ENCODE measurements at regions not wholly inside any gene's neighbourhood (a gene's known extent, or its start where the extent isn't known, plus 50 kb on each side); places are given as distances from the start of the nearest gene placed in this dataset.

DNA sequence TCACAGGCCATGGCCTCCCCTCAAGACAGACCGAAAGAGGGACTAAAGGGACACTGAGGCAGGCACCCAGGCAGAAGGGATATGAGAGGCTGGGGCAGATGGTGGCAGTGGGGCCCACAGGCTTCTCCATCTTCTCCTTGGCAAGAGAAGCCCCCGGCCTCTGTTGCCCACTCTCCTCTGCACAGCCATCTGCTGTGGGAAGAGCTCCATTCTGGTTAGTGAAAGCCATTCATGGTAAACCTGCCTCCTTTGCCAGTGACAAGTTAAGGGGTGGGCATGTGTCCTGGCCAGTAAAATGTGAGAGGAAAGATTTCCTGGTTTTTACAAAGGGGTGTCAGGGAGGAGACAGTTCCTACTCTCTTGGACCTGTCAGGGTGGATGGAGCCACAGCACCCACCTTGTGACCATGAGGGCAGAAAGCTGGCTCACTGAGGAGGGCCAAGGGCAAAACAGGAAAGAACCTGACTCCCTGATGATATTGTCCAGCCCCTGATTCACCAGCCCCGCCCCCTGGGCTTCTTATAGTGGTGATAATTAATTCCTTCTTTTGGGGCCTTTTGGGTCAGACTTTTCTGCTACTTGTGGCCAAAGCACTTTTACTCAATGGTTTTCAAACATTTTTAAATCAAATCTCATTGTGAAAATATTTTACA, 130.4 kb upstream of the SMAD3 start:
- H3K27me3 ChIP-seq (ENCODE audit: low read length): peaks cover 3% of the 10 kb centered on the region; the same call in 1 of the 2 replicates
- no peak overlapping the region for H3K4me3 ChIP-seq (ENCODE audit: low read length)
- no peaks in the 10 kb centered on the region for H4K20me1 ChIP-seq (ENCODE audit: insufficient read depth, low read depth, low read length)
- H2AFZ ChIP-seq (ENCODE audit: low read length): no peak overlapping the region
- no peaks in the 10 kb centered on the region for H3K9me2 ChIP-seq (replicated peaks; ENCODE audit: insufficient read depth, low read length)
- no peaks in the 10 kb centered on the region for H3K79me2 ChIP-seq (ENCODE audit: low read length)
- no peak overlapping the region for H3K4me2 ChIP-seq (ENCODE audit: low read depth, low read length, poor library complexity, severe bottlenecking)
- peaks cover 9% of the 10 kb centered on the region; the same call in 1 of the 2 replicates for H3K9me3 ChIP-seq (ENCODE audit: low read length)
- H3K27ac ChIP-seq (ENCODE audit: low read length): no peak overlapping the region
- no peak for DNase-seq
- H3K36me3 ChIP-seq (ENCODE audit: insufficient read depth, low read length): no peaks in the 10 kb centered on the region
- no peak overlapping the region for H3K9ac ChIP-seq (ENCODE audit: low read length)
- peaks cover 2% of the 10 kb centered on the region for H3K4me1 ChIP-seq (ENCODE audit: low read length)

DNA sequence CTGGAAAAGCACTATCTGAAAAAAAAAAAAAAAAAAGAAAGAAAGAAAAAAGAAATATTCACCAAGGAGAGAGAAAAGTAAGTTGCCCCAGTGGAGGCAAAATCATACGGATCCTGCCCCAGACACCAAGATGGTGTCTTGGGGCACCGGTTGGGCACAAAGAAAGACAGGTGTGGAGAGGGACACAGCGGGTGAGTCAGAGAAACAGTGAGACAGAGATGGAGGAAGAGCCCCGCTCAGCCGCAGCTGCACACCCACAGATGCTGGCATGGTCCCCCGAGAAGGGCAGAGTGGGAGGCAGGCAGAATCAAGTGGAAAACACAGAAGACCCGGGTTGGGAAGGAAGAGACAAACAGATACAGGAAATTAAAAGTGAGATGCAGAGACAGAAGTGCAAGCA, 129.7 kb upstream of the SMAD3 start:
- H3K27me3 ChIP-seq (ENCODE audit: low read length): peaks cover 3% of the 10 kb centered on the region; the same call in 1 of the 2 replicates
- no peak overlapping the region for H3K27ac ChIP-seq (ENCODE audit: low read length)
- H3K4me2 ChIP-seq (ENCODE audit: low read depth, low read length, poor library complexity, severe bottlenecking): no peak overlapping the region
- no peak overlapping the region for H2AFZ ChIP-seq (ENCODE audit: low read length)
- H3K9ac ChIP-seq (ENCODE audit: low read length): no peak overlapping the region
- peaks cover 7% of the 10 kb centered on the region for H3K4me1 ChIP-seq (ENCODE audit: low read length)
- no peaks in the 10 kb centered on the region for H3K79me2 ChIP-seq (ENCODE audit: low read length)
- no peak overlapping the region for H3K4me3 ChIP-seq (ENCODE audit: low read length)
- no peaks in the 10 kb centered on the region for H3K9me2 ChIP-seq (replicated peaks; ENCODE audit: insufficient read depth, low read length)
- peaks cover 9% of the 10 kb centered on the region; the same call in 1 of the 2 replicates for H3K9me3 ChIP-seq (ENCODE audit: low read length)
- DNase-seq: no peak
- no peaks in the 10 kb centered on the region for H4K20me1 ChIP-seq (ENCODE audit: insufficient read depth, low read depth, low read length)
- H3K36me3 ChIP-seq (ENCODE audit: insufficient read depth, low read length): no peaks in the 10 kb centered on the region

DNA sequence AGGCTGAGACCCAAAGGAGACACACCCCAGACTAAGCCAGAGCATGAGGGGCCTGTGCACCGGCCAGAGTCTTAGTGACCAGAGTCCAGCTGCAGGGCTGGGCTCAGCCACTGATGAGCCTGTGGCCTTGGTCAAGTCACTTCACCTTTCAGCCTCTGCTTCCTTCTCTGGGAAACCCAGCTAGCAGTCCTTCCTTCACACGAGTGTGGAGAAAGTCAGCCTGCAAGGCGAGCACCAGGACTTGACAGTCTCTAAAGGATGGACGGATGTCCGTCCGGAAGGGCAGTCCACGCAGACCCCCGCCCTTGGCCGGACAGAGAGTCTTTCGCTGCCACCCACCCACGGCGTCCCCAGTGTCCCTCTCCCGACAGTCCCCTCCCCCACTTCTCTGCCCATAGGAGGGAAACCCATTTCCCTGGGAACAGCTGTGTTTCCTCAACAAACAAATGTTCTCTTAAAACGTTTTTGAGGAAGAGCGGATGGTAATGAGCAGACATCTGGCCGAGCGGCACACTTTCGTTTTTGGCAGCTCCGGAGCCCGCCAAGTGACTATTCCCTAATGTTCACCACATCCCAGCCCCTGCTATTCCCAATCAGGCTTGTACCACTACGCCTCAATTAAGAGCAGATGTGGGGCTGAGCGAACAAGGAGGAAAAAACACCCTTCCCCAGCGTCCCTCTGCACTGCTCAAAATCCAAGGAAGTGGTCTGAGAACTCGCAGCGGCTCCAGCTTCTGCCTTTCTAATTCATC, 129.1 kb upstream of the SMAD3 start:
- Histone ChIP-seq H3K36me3 (ENCODE audit: insufficient read depth, low read length) (no peaks in the 10 kb centered on the region), H3K9me3 (ENCODE audit: low read length) (peaks cover 9% of the 10 kb centered on the region; the same call in 1 of the 2 replicates), H3K27ac (ENCODE audit: low read length) (no peak overlapping the region), H4K20me1 (ENCODE audit: insufficient read depth, low read depth, low read length) (no peaks in the 10 kb centered on the region), H3K4me1 (ENCODE audit: low read length) (peaks cover 8% of the 10 kb centered on the region), H2AFZ (ENCODE audit: low read length) (no peak overlapping the region), H3K9ac (ENCODE audit: low read length) (no peak overlapping the region), H3K9me2 (replicated peaks; ENCODE audit: insufficient read depth, low read length) (no peaks in the 10 kb centered on the region), H3K4me3 (ENCODE audit: low read length) (no peak overlapping the region), H3K27me3 (ENCODE audit: low read length) (peaks cover 3% of the 10 kb centered on the region; the same call in 1 of the 2 replicates), H3K79me2 (ENCODE audit: low read length) (no peaks in the 10 kb centered on the region), H3K4me2 (ENCODE audit: low read depth, low read length, poor library complexity, severe bottlenecking) (no peak overlapping the region)
- no peak for DNase-seq

DNA sequence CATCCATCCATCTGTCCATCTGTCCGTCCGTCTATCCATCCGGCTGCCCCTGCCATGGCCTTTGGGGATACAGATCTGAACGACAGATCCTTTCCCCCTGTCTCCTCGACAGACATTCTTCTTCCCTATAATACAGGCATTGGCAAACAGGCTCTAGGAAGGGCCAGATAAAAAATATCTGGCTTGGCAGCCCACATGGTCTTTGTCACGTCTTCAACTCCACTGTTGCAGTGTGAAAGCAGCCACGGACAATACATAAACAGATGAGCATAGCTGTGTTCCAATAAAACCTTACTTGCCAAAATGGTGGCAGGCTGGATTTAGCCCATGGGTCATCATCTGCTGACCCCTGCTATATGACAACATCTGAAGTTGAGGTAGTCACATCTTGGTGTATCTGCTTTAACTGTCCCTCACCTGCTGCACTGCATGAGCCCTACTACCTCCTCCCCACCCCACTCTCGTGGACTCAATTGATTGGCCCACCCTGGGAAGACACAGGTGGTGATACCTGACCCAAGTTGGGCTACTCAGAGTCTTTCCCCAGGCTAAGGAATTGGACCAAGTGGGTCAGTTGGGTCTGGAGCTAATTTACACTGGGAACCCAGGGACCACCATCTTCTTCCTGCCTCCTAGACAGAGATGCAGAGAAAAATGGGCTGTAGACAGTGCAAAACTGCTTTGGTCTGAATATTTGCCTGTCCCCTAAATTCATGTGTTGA, 128.4 kb upstream of the SMAD3 start:
- Histone ChIP-seq H4K20me1 (ENCODE audit: insufficient read depth, low read depth, low read length) (no peaks in the 10 kb centered on the region), H3K27ac (ENCODE audit: low read length) (no peak overlapping the region), H3K27me3 (ENCODE audit: low read length) (peaks cover 3% of the 10 kb centered on the region; the same call in 1 of the 2 replicates), H3K9me2 (replicated peaks; ENCODE audit: insufficient read depth, low read length) (no peaks in the 10 kb centered on the region), H3K9me3 (ENCODE audit: low read length) (peaks cover 9% of the 10 kb centered on the region; the same call in 1 of the 2 replicates), H3K36me3 (ENCODE audit: insufficient read depth, low read length) (no peaks in the 10 kb centered on the region), H3K79me2 (ENCODE audit: low read length) (no peaks in the 10 kb centered on the region), H3K9ac (ENCODE audit: low read length) (no peak overlapping the region), H3K4me1 (ENCODE audit: low read length) (peaks cover 8% of the 10 kb centered on the region), H2AFZ (ENCODE audit: low read length) (no peak overlapping the region), H3K4me3 (ENCODE audit: low read length) (no peak overlapping the region), H3K4me2 (ENCODE audit: low read depth, low read length, poor library complexity, severe bottlenecking) (no peak overlapping the region)
- no peak for DNase-seq

DNA sequence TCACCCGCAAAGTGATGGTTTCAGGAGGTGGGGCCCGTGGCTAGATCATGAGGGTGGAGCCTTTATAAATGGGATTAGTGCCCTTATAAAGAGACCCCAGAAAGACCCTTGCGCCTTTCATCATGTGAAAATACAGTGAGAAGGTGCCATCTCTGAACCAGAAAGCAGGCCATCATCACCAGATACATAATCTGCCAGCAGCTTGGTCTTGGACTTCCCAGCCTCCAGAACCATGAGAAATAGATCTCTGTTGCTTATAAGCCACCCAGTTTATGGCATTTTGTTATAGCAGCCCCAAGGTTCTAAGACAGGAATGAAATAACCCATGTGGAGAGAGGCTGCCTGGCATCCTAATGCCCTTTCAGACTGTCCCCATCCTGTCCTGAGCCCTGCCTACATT, 127.8 kb upstream of the SMAD3 start:
- H3K27me3 ChIP-seq (ENCODE audit: low read length): peaks cover 3% of the 10 kb centered on the region; the same call in 1 of the 2 replicates
- no peak overlapping the region for H3K4me2 ChIP-seq (ENCODE audit: low read depth, low read length, poor library complexity, severe bottlenecking)
- no peak overlapping the region for H3K4me3 ChIP-seq (ENCODE audit: low read length)
- no peak overlapping the region for H3K27ac ChIP-seq (ENCODE audit: low read length)
- no peaks in the 10 kb centered on the region for H3K79me2 ChIP-seq (ENCODE audit: low read length)
- no peak overlapping the region for H3K9ac ChIP-seq (ENCODE audit: low read length)
- no peaks in the 10 kb centered on the region for H4K20me1 ChIP-seq (ENCODE audit: insufficient read depth, low read depth, low read length)
- no peaks in the 10 kb centered on the region for H3K36me3 ChIP-seq (ENCODE audit: insufficient read depth, low read length)
- H2AFZ ChIP-seq (ENCODE audit: low read length): no peak overlapping the region
- H3K9me2 ChIP-seq (replicated peaks; ENCODE audit: insufficient read depth, low read length): no peaks in the 10 kb centered on the region
- peaks cover 8% of the 10 kb centered on the region for H3K4me1 ChIP-seq (ENCODE audit: low read length)
- H3K9me3 ChIP-seq (ENCODE audit: low read length): peaks cover 9% of the 10 kb centered on the region; the same call in 1 of the 2 replicates
- no peak for DNase-seq

DNA sequence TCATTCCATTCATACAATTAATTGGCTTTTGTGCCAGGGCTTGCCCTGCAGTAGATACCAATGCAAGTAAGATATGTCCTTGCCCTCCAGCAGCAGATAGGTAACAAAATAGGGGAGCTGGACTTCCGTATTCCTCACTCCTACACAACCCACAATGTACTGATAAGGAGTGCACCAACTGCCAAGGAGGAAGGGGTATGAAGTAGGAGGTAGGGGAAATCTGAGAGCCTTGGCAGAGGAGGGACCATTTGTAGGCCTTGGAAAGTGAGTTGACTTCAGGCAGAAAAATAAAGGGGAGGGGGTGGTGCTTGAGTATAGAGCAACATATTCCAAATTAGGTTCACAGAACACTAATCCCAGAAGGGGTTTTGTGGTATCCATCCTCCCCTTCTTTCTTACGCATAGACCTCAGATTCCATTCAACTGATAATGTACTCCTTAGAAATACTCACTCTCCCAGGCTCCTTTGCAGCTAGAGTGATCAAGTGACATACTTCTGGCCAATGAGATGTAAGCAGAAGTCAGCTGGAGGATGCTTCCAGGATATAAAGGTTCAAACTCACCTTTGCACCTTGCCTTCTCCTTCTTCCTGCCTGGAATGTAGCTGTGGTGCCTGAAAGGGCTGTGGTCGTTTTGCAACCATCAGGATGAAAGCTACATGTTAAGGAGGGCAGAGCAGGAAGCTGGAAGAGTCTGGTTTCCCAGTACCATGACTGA, 127.1 kb upstream of the SMAD3 start:
- H3K9ac ChIP-seq (ENCODE audit: low read length): no peak overlapping the region
- DNase-seq: no peak
- H4K20me1 ChIP-seq (ENCODE audit: insufficient read depth, low read depth, low read length): no peaks in the 10 kb centered on the region
- peaks cover 3% of the 10 kb centered on the region; the same call in 1 of the 2 replicates for H3K27me3 ChIP-seq (ENCODE audit: low read length)
- no peak overlapping the region for H3K4me3 ChIP-seq (ENCODE audit: low read length)
- no peak overlapping the region for H2AFZ ChIP-seq (ENCODE audit: low read length)
- peaks cover 13% of the 10 kb centered on the region for H3K4me1 ChIP-seq (ENCODE audit: low read length)
- H3K4me2 ChIP-seq (ENCODE audit: low read depth, low read length, poor library complexity, severe bottlenecking): no peak overlapping the region
- no peaks in the 10 kb centered on the region for H3K36me3 ChIP-seq (ENCODE audit: insufficient read depth, low read length)
- H3K9me3 ChIP-seq (ENCODE audit: low read length): peaks cover 9% of the 10 kb centered on the region; the same call in 1 of the 2 replicates
- no peak overlapping the region for H3K27ac ChIP-seq (ENCODE audit: low read length)
- H3K9me2 ChIP-seq (replicated peaks; ENCODE audit: insufficient read depth, low read length): no peaks in the 10 kb centered on the region
- no peaks in the 10 kb centered on the region for H3K79me2 ChIP-seq (ENCODE audit: low read length)

DNA sequence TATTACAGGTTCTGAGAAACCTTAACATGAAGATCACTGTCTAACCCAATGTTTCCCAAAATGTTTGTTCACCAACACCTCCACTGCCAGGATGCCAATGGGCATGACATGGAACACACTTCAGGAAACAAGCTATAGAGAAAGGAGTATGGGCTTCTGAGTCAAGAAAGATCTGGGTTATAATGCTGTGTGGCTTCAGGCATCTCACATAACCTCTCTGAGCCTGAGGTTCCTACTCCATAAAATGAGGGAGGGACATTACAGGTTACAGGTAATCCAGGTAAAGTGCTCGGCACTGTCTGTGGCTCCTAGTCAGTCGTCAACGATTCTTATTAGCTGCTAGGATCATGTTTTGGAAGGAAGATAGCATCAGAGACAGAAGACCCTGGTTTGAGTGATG, 126.4 kb upstream of the SMAD3 start:
- Histone ChIP-seq H3K27ac (ENCODE audit: low read length) (no peak overlapping the region), H3K79me2 (ENCODE audit: low read length) (no peaks in the 10 kb centered on the region), H3K4me2 (ENCODE audit: low read depth, low read length, poor library complexity, severe bottlenecking) (no peak overlapping the region), H3K4me1 (ENCODE audit: low read length) (peaks cover 21% of the 10 kb centered on the region), H3K9ac (ENCODE audit: low read length) (no peak overlapping the region), H3K9me2 (replicated peaks; ENCODE audit: insufficient read depth, low read length) (no peaks in the 10 kb centered on the region), H4K20me1 (ENCODE audit: insufficient read depth, low read depth, low read length) (no peaks in the 10 kb centered on the region), H3K4me3 (ENCODE audit: low read length) (no peak overlapping the region), H3K27me3 (ENCODE audit: low read length) (peaks cover 3% of the 10 kb centered on the region; the same call in 1 of the 2 replicates), H3K9me3 (ENCODE audit: low read length) (peaks cover 3% of the 10 kb centered on the region; the same call in 1 of the 2 replicates), H2AFZ (ENCODE audit: low read length) (no peak overlapping the region), H3K36me3 (ENCODE audit: insufficient read depth, low read length) (no peaks in the 10 kb centered on the region)
- DNase-seq: no peak

Data from Karpas-422 (cell line).